HL-60 (cell line): ENCODE measurements at regions not wholly inside any gene's neighbourhood (a gene's known extent, or its start where the extent isn't known, plus 50 kb on each side); places are given as distances from the start of the nearest gene placed in this dataset.

ENCODE experiments used
- DNase-seq, 2 experiments: peaks; one replicate each; pipeline ENCODE4 v3.0.0-alpha.2; 2010 to 2020; ENCODE audit warnings: low read depth in 1 of 2, low spot score in 1 of 2
- H3K27ac ChIP-seq: fragments of 250-450 bp; sonication (Bioruptor Pico); replicated peaks from 2 replicates; pipeline ENCODE4 v1.5.1; 2020; ENCODE audit warnings: mild to moderate bottlenecking, moderate library complexity
- H3K27me3 ChIP-seq: fragments of 250-450 bp; sonication (Bioruptor Pico); 2 replicates; pipeline ENCODE4 v1.5.1; 2021; ENCODE audit warnings: mild to moderate bottlenecking, moderate library complexity; ENCODE audit not compliant: insufficient read depth, poor library complexity, severe bottlenecking
- H3K4me3 ChIP-seq: replicated peaks from 2 replicates; pipeline ENCODE4 v1.5.1; 2011; ENCODE audit warnings: mild to moderate bottlenecking, control low read depth, low read length; ENCODE audit not compliant: insufficient read depth
- CTCF ChIP-seq: IDR thresholded peaks from one replicate; pipeline ENCODE4 v1.5.1; 2011; ENCODE audit warnings: low read length, control low read depth, inconsistent platforms; ENCODE audit not compliant: insufficient read depth
- GABPA ChIP-seq: IDR thresholded peaks from 2 replicates; pipeline ENCODE4 v1.6.1; 2012; ENCODE audit warnings: low read depth
- POLR2AphosphoS5 ChIP-seq: IDR thresholded peaks from 2 replicates; pipeline ENCODE4 v1.6.1; 2012; ENCODE audit warnings: low read depth
- REST ChIP-seq: IDR thresholded peaks from 2 replicates; pipeline ENCODE4 v1.6.1; 2012; ENCODE audit warnings: low read depth; ENCODE audit not compliant: insufficient replicate concordance
- SPI1 ChIP-seq: IDR thresholded peaks from 2 replicates; pipeline ENCODE4 v1.6.1; 2012; ENCODE audit warnings: low read depth, mild to moderate bottlenecking, borderline replicate concordance

- TF ChIP-seq GABPA (no peak), POLR2AphosphoS5 (no peak), CTCF (no peak), SPI1 (no peak), REST (no peak)
- H3K27ac ChIP-seq: no peak overlapping the region
- DNase-seq: no peak
- H3K4me3 ChIP-seq: no peak overlapping the region
- no peaks in the 10 kb centered on the region for H3K27me3 ChIP-seq
These were observed 87.4 kb upstream of the ID4 start for GRCh38 chr6:19749722-19750121.

GRCh38 chr6:19752746-19753145 is 84.4 kb upstream of the ID4 start:
- Histone ChIP-seq H3K4me3 (no peak overlapping the region), H3K27me3 (no peaks in the 10 kb centered on the region), H3K27ac (no peak overlapping the region)
- TF ChIP-seq POLR2AphosphoS5 (no peak), GABPA (no peak), REST (no peak), SPI1 (no peak), CTCF (no peak)
- DNase-seq: no peak

GRCh38 chr6:19753826-19754225 is 83.3 kb upstream of the ID4 start:
- H3K4me3 ChIP-seq: no peak overlapping the region

More at GRCh38 chr6:19753826-19754225, 83.3 kb upstream of the ID4 start:
- no peaks in the 10 kb centered on the region for H3K27me3 ChIP-seq
- no peak for TF ChIP-seq REST
- no peak for TF ChIP-seq CTCF
- TF ChIP-seq SPI1: no peak
- TF ChIP-seq POLR2AphosphoS5: no peak
- TF ChIP-seq GABPA: no peak
- no peak overlapping the region for H3K27ac ChIP-seq
- no peak for DNase-seq
